Lung (tissue), 11 donors: ENCODE measurements at regions not wholly inside any gene's neighbourhood (a gene's known extent, or its start where the extent isn't known, plus 50 kb on each side); places are given as distances from the start of the nearest gene placed in this dataset.

Source experiments
- ATAC-seq: fragments of 200-7000 bp; cut with Tn5 transposase; one replicate; pipeline ENCODE4 v1.9.1; 2020; ENCODE audit warnings: moderate number of reproducible peaks; ENCODE audit not compliant: insufficient read depth, low FRiP score
- DNase-seq, 3 donors: peaks; one replicate each; pipeline ENCODE4 v3.0.0-alpha.2; 2013 to 2017
- H3K27ac ChIP-seq, 2 donors: one replicate each; pipeline ENCODE4 v1.5.1; 2013; ENCODE audit warnings: mild to moderate bottlenecking in 2 of 2, moderate library complexity in 2 of 2, control low read depth in 1 of 2, inconsistent platforms in 1 of 2, low read depth in 1 of 2, low read length in 1 of 2
- H3K27me3 ChIP-seq, 3 donors: one replicate each; pipeline ENCODE4 v1.5.1; 2013; ENCODE audit warnings: low read length in 2 of 3; ENCODE audit not compliant: control insufficient read depth in 3 of 3, insufficient read depth in 3 of 3
- H3K36me3 ChIP-seq, 4 donors: one replicate each; pipeline ENCODE4 v1.5.1; 2013; ENCODE audit warnings: low read length in 4 of 4, mild to moderate bottlenecking in 1 of 4, moderate library complexity in 1 of 4; ENCODE audit not compliant: control insufficient read depth in 4 of 4, insufficient read depth in 4 of 4
- H3K4me1 ChIP-seq, 5 donors: one replicate each; pipeline ENCODE4 v1.5.1; 2013; ENCODE audit warnings: low read length in 5 of 5, mild to moderate bottlenecking in 2 of 5, moderate library complexity in 1 of 5; ENCODE audit not compliant: control insufficient read depth in 5 of 5, insufficient read depth in 5 of 5
- H3K4me3 ChIP-seq: one replicate; pipeline ENCODE4 v1.5.1; 2013; ENCODE audit warnings: mild to moderate bottlenecking, control low read depth, moderate library complexity
- H3K9ac ChIP-seq, 2 donors: one replicate each; pipeline ENCODE4 v1.5.1; 2013; ENCODE audit warnings: low read length in 2 of 2, control low read depth in 1 of 2; ENCODE audit not compliant: insufficient read depth in 1 of 2
- H3K9me3 ChIP-seq, 4 donors: one replicate each; pipeline ENCODE4 v1.5.1; 2013; ENCODE audit warnings: low read length in 3 of 4, mild to moderate bottlenecking in 1 of 4, moderate library complexity in 1 of 4; ENCODE audit not compliant: control insufficient read depth in 4 of 4, insufficient read depth in 3 of 4
- CTCF ChIP-seq: IDR thresholded peaks from 2 replicates; pipeline ENCODE4 v1.5.1; 2012; ENCODE audit warnings: mild to moderate bottlenecking; ENCODE audit errors: control extremely low read depth, extremely low read depth
- WGBS, 2 donors: extraction: QIAGEN DNeasy Blood & Tissue Kit; methylation state at CpG; one replicate each; pipeline ENCODE4 v1.1.7; 2013; 5-methylcytosine and 5-hydroxymethylcytosine counted together
- donor health status: control.
- donor health status: control.
- donor health status: Bipolar disorder and iron deficiency.
- donor health status: healthy.
- donor health status: DM: yes; HTN: yes; CAD: no.

- H3K27me3 ChIP-seq = peaks cover 0 to 11% (median 0%) of the 10 kb centered on the region in 3 donors
Measured at GRCh38 chr1:5506634-5507033, 485.6 kb downstream of the NPHP4 start.

GRCh38 chr1:5505944-5506343 lies 486.3 kb downstream of the NPHP4 start:
- 71 to 83% methylated on average over 6 of the region's 6 CpGs for WGBS, 2 donors
- no peak for TF ChIP-seq CTCF
- H3K4me3 ChIP-seq = no peak overlapping the region
- peaks cover 0 to 7% (median 0%) of the 10 kb centered on the region in 3 donors for H3K27me3 ChIP-seq
- no peak overlapping the region for H3K27ac ChIP-seq
- H3K9me3 ChIP-seq = peaks cover 0 to 2% (median 0%) of the 10 kb centered on the region in 4 donors
- DNase-seq = no peak
- no peak overlapping the region for H3K9ac ChIP-seq
- no peaks in the 10 kb centered on the region for H3K36me3 ChIP-seq
- ATAC-seq = no peak
- peaks cover 0 to 7% (median 0%) of the 10 kb centered on the region in 5 donors for H3K4me1 ChIP-seq

More at GRCh38 chr1:5506634-5507033, 485.6 kb downstream of the NPHP4 start:
- Histone ChIP-seq H3K9ac (no peak overlapping the region), H3K27ac (no peak overlapping the region), H3K36me3 (no peaks in the 10 kb centered on the region), H3K9me3 (peaks cover 0 to 2% (median 0%) of the 10 kb centered on the region in 4 donors), H3K4me1 (peaks cover 0 to 7% (median 0%) of the 10 kb centered on the region in 5 donors), H3K4me3 (no peak overlapping the region)
- no peak for ATAC-seq
- no peak for DNase-seq
- no peak for TF ChIP-seq CTCF
- 81 to 85% methylated on average over 11 of the region's 11 CpGs for WGBS, 2 donors

GRCh38 chr1:5504364-5504740 lies 487.9 kb downstream of the NPHP4 start:
- no peak overlapping the region for H3K9ac ChIP-seq
- DNase-seq (no peak), ATAC-seq (no peak)
- peaks cover 0 to 7% (median 0%) of the 10 kb centered on the region in 5 donors for H3K4me1 ChIP-seq
- H3K4me3 ChIP-seq = no peak overlapping the region
- no peak overlapping the region for H3K27ac ChIP-seq
- peaks cover 0 to 10% (median 0%) of the 10 kb centered on the region in 3 donors for H3K27me3 ChIP-seq
- H3K36me3 ChIP-seq = no peaks in the 10 kb centered on the region
- H3K9me3 ChIP-seq = peaks cover 0 to 2% (median 0%) of the 10 kb centered on the region in 4 donors
- TF ChIP-seq CTCF = no peak
- 53 to 63% methylated on average over 8 of the region's 8 CpGs for WGBS, 2 donors
